NOMO-1 (cell line): ENCODE measurements at regions not wholly inside any gene's neighbourhood (a gene's known extent, or its start where the extent isn't known, plus 50 kb on each side); places are given as distances from the start of the nearest gene placed in this dataset.
"Not testable (repeated sequence)": the region's sequence is repeated elsewhere in the genome, so short reads cannot be mapped to it uniquely, and the experiment has no call there.

Source experiments
- DNase-seq, 2 experiments: peaks; one replicate each; lab custom pipeline; 2025; ENCODE audit not compliant: unreplicated experiment in 2 of 2; lab: John Stamatoyannopoulos, UW

- DNase-seq: no peak
Observed at GRCh38 chr13:38012096-38012495, 142.5 kb upstream of the TRPC4 start.

- DNase-seq: peak in 1 of 2 experiments; percentile 2
Observed at GRCh38 chr13:38008636-38009035, 139.1 kb upstream of the TRPC4 start.

GRCh38 chr13:38002606-38003005 lies 133.0 kb upstream of the TRPC4 start:
- peak in 1 of 2 experiments; percentile 35 for DNase-seq

GRCh38 chr13:37997641-37998040 lies 128.1 kb upstream of the TRPC4 start:
- DNase-seq: no peak

- DNase-seq: no peak
Observed at GRCh38 chr13:37995092-37995491, 125.5 kb upstream of the TRPC4 start.

GRCh38 chr13:37986811-37987210 lies 117.2 kb upstream of the TRPC4 start:
- no peak for DNase-seq

GRCh38 chr13:37985281-37985680 lies 115.7 kb upstream of the TRPC4 start:
- no peak for DNase-seq

- DNase-seq: no peak
Observed at GRCh38 chr13:37984357-37984756, 114.8 kb upstream of the TRPC4 start.

- no peak for DNase-seq
Observed at GRCh38 chr13:37981932-37982331, 112.4 kb upstream of the TRPC4 start.

- DNase-seq: no peak
Observed at GRCh38 chr13:37978680-37979079, 109.1 kb upstream of the TRPC4 start.

- DNase-seq: no peak
Observed at GRCh38 chr13:37968555-37968954, 99.0 kb upstream of the TRPC4 start.

GRCh38 chr13:37966266-37966665 lies 96.7 kb upstream of the TRPC4 start:
- DNase-seq: no peak

GRCh38 chr13:37960427-37960826 lies 90.9 kb upstream of the TRPC4 start:
- DNase-seq: no peak

- no peak for DNase-seq
Observed at GRCh38 chr13:37959284-37959683, 89.7 kb upstream of the TRPC4 start.

GRCh38 chr13:37956536-37956935 lies 87.0 kb upstream of the TRPC4 start:
- no peak for DNase-seq

GRCh38 chr13:37954597-37954996 lies 85.0 kb upstream of the TRPC4 start:
- DNase-seq: not testable (repeated sequence)

GRCh38 chr13:37954191-37954590 lies 84.6 kb upstream of the TRPC4 start:
- no peak for DNase-seq

GRCh38 chr13:37953696-37954095 lies 84.1 kb upstream of the TRPC4 start:
- no peak for DNase-seq

GRCh38 chr13:37950016-37950415 lies 80.4 kb upstream of the TRPC4 start:
- DNase-seq: no peak

GRCh38 chr13:37947419-37948140 lies 78.0 kb upstream of the TRPC4 start:
- no peak for DNase-seq

- DNase-seq: no peak
Observed at GRCh38 chr13:37945651-37946575, 76.3 kb upstream of the TRPC4 start.

GRCh38 chr13:37944869-37945442 lies 75.4 kb upstream of the TRPC4 start:
- DNase-seq: no peak
